ENCODE measurements at regions not wholly inside any gene's neighbourhood (a gene's known extent, or its start where the extent isn't known, plus 50 kb on each side); places are given as distances from the start of the nearest gene placed in this dataset.

- Histone ChIP-seq H3K4me1 (ENCODE audit: control insufficient read depth in 2 of 3, insufficient read depth in 2 of 3, low read depth in 1 of 3, low read length in 3 of 3) (no peaks in the 10 kb centered on the region), H3K4me3 (ENCODE audit: low read length in 3 of 3) (no peak overlapping the region), H3K27me3 (ENCODE audit: control insufficient read depth, insufficient read depth, low read length) (no peaks in the 10 kb centered on the region), H3K27ac (ENCODE audit: low read depth in 2 of 2, low read length in 2 of 2) (no peak overlapping the region), H3K9me3 (ENCODE audit: control insufficient read depth in 2 of 3, insufficient read depth in 1 of 3, low read length in 3 of 3) (peaks cover 0 to 15% (median 0%) of the 10 kb centered on the region in 3 donors), H3K9ac (ENCODE audit: low read length in 3 of 3) (no peak overlapping the region), H3K36me3 (ENCODE audit: control insufficient read depth in 2 of 3, insufficient read depth in 3 of 3, low read length in 3 of 3) (no peaks in the 10 kb centered on the region)
- FAIRE-seq (no peak), DNase-seq (peak in 1 of 5 donors; percentile 78)
- no peak for TF ChIP-seq CTCF (IDR thresholded peaks at IDR 0.05; ENCODE audit: borderline replicate concordance, extremely low read depth, insufficient read depth)
- intact Hi-C loops (cut with DNase I) = no loop called here
These were observed 115.4 kb upstream of the CDC42EP3 start for GRCh38 chr2:37786854-37787253.

- Histone ChIP-seq H3K36me3 (ENCODE audit: control insufficient read depth in 2 of 3, insufficient read depth in 3 of 3, low read length in 3 of 3) (no peaks in the 10 kb centered on the region), H3K4me3 (ENCODE audit: low read length in 3 of 3) (no peak overlapping the region), H3K27ac (ENCODE audit: low read depth in 2 of 2, low read length in 2 of 2) (no peak overlapping the region), H3K4me1 (ENCODE audit: control insufficient read depth in 2 of 3, insufficient read depth in 2 of 3, low read depth in 1 of 3, low read length in 3 of 3) (no peaks in the 10 kb centered on the region), H3K27me3 (ENCODE audit: control insufficient read depth, insufficient read depth, low read length) (no peaks in the 10 kb centered on the region), H3K9me3 (ENCODE audit: control insufficient read depth in 2 of 3, insufficient read depth in 1 of 3, low read length in 3 of 3) (peaks cover 0 to 15% (median 0%) of the 10 kb centered on the region in 3 donors), H3K9ac (ENCODE audit: low read length in 3 of 3) (no peak overlapping the region)
- DNase-seq (no peak), FAIRE-seq (no peak)
- no peak for TF ChIP-seq CTCF (IDR thresholded peaks at IDR 0.05; ENCODE audit: borderline replicate concordance, extremely low read depth, insufficient read depth)
- intact Hi-C loops (cut with DNase I) = no loop called here
These were observed 117.3 kb upstream of the CDC42EP3 start for GRCh38 chr2:37788602-37789209.

GRCh38 chr2:37790019-37790418, 118.6 kb upstream of the CDC42EP3 start:
- H3K27ac ChIP-seq (ENCODE audit: low read depth in 2 of 2, low read length in 2 of 2) = no peak overlapping the region
- H3K9me3 ChIP-seq (ENCODE audit: control insufficient read depth in 2 of 3, insufficient read depth in 1 of 3, low read length in 3 of 3) = peaks cover 0 to 15% (median 0%) of the 10 kb centered on the region in 3 donors
- H3K9ac ChIP-seq (ENCODE audit: low read length in 3 of 3) = no peak overlapping the region
- FAIRE-seq (no peak), DNase-seq (no peak)
- TF ChIP-seq CTCF (IDR thresholded peaks at IDR 0.05; ENCODE audit: borderline replicate concordance, extremely low read depth, insufficient read depth) = no peak
- H3K4me3 ChIP-seq (ENCODE audit: low read length in 3 of 3) = no peak overlapping the region
- H3K27me3 ChIP-seq (ENCODE audit: control insufficient read depth, insufficient read depth, low read length) = no peaks in the 10 kb centered on the region
- no peaks in the 10 kb centered on the region for H3K36me3 ChIP-seq (ENCODE audit: control insufficient read depth in 2 of 3, insufficient read depth in 3 of 3, low read length in 3 of 3)
- H3K4me1 ChIP-seq (ENCODE audit: control insufficient read depth in 2 of 3, insufficient read depth in 2 of 3, low read depth in 1 of 3, low read length in 3 of 3) = no peaks in the 10 kb centered on the region
- intact Hi-C loops (cut with DNase I) = no loop called here

- intact Hi-C loops (cut with DNase I) = no loop called here
- no peak overlapping the region for H3K4me3 ChIP-seq (ENCODE audit: low read length in 3 of 3)
- no peaks in the 10 kb centered on the region for H3K27me3 ChIP-seq (ENCODE audit: control insufficient read depth, insufficient read depth, low read length)
- FAIRE-seq (no peak), DNase-seq (no peak)
- H3K36me3 ChIP-seq (ENCODE audit: control insufficient read depth in 2 of 3, insufficient read depth in 3 of 3, low read length in 3 of 3) = no peaks in the 10 kb centered on the region
- TF ChIP-seq CTCF (IDR thresholded peaks at IDR 0.05; ENCODE audit: borderline replicate concordance, extremely low read depth, insufficient read depth) = no peak
- no peak overlapping the region for H3K27ac ChIP-seq (ENCODE audit: low read depth in 2 of 2, low read length in 2 of 2)
- H3K9ac ChIP-seq (ENCODE audit: low read length in 3 of 3) = no peak overlapping the region
- no peaks in the 10 kb centered on the region for H3K4me1 ChIP-seq (ENCODE audit: control insufficient read depth in 2 of 3, insufficient read depth in 2 of 3, low read depth in 1 of 3, low read length in 3 of 3)
- H3K9me3 ChIP-seq (ENCODE audit: control insufficient read depth in 2 of 3, insufficient read depth in 1 of 3, low read length in 3 of 3) = peaks cover 0 to 15% (median 0%) of the 10 kb centered on the region in 3 donors
These were observed 119.0 kb upstream of the CDC42EP3 start for GRCh38 chr2:37790462-37790861.

Data from kidney (tissue), 13 donors.